Muscle of leg (tissue), 3 donors: ENCODE measurements at regions not wholly inside any gene's neighbourhood (a gene's known extent, or its start where the extent isn't known, plus 50 kb on each side); places are given as distances from the start of the nearest gene placed in this dataset.

ENCODE experiments used
- DNase-seq: peaks from one replicate; pipeline ENCODE4 v3.0.0; 2013
- H3K27ac ChIP-seq: one replicate; pipeline ENCODE4 v1.5.1; 2013; ENCODE audit warnings: mild to moderate bottlenecking, low read length, control low read depth
- H3K27me3 ChIP-seq: one replicate; pipeline ENCODE4 v1.6.1; 2013; ENCODE audit warnings: low read length; ENCODE audit not compliant: control insufficient read depth, insufficient read depth
- H3K36me3 ChIP-seq: one replicate; pipeline ENCODE4 v1.6.1; 2013; ENCODE audit warnings: low read length; ENCODE audit not compliant: control insufficient read depth, insufficient read depth
- H3K4me1 ChIP-seq: one replicate; pipeline ENCODE4 v1.6.1; 2013; ENCODE audit warnings: low read length; ENCODE audit not compliant: control insufficient read depth, insufficient read depth
- H3K4me3 ChIP-seq: one replicate; pipeline ENCODE4 v1.5.1; 2013; ENCODE audit warnings: low read length, control low read depth
- H3K9me3 ChIP-seq: replicated peaks from 2 replicates; pipeline ENCODE4 v1.6.1; 2013; ENCODE audit warnings: low read depth, low read length; ENCODE audit not compliant: control insufficient read depth
- WGBS: methylation state at CpG from one replicate; pipeline ENCODE4 v1.1.5; 2013; ENCODE audit warnings: missing lambda C conversion rate; ENCODE audit not compliant: insufficient coverage; 5-methylcytosine and 5-hydroxymethylcytosine counted together

- no peak overlapping the region for H3K4me3 ChIP-seq
- DNase-seq, result no peak
- H3K4me1 ChIP-seq, result no peaks in the 10 kb centered on the region
- no peaks in the 10 kb centered on the region for H3K27me3 ChIP-seq
- no peak overlapping the region for H3K27ac ChIP-seq
- WGBS, result 88% methylated on average over 2 of the region's 4 CpGs
- H3K9me3 ChIP-seq, result no peaks in the 10 kb centered on the region
- no peaks in the 10 kb centered on the region for H3K36me3 ChIP-seq
These were observed 115.0 kb downstream of the DNAJB9 start for GRCh38 chr7:108684629-108685028.

DNA sequence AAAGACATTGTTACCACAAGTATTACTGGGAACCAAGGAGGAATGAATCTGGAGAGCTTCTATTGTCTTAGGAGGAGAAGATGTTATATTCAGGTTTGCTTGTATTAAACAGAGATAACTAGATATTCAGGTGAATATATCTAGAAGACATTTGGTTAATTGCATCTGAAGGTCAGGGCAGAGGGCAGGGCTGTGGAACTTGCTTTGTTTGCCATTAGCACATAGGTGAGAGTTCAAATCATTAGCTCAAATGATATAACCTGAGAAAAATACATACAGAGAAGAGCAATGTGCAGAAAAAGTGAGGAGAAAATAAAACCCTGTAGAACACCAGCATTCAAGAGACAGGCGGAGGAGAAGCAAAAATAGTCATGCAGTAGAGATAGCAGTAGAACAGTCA lies 116.8 kb downstream of the DNAJB9 start:
- Histone ChIP-seq H3K27ac (no peak overlapping the region), H3K4me1 (no peaks in the 10 kb centered on the region), H3K9me3 (no peaks in the 10 kb centered on the region), H3K36me3 (no peaks in the 10 kb centered on the region), H3K27me3 (no peaks in the 10 kb centered on the region), H3K4me3 (no peak overlapping the region)
- DNase-seq, result no peak
- no CpG with 5 or more reads among the region's 1 CpG for WGBS

- no peak overlapping the region for H3K27ac ChIP-seq
- H3K4me3 ChIP-seq, result no peak overlapping the region
- no peaks in the 10 kb centered on the region for H3K9me3 ChIP-seq
- no CpG with 5 or more reads among the region's 4 CpGs for WGBS
- no peaks in the 10 kb centered on the region for H3K36me3 ChIP-seq
- H3K27me3 ChIP-seq, result no peaks in the 10 kb centered on the region
- peak; percentile 73 for DNase-seq
- no peaks in the 10 kb centered on the region for H3K4me1 ChIP-seq
These were observed 127.6 kb downstream of the DNAJB9 start for GRCh38 chr7:108697254-108697653.

GRCh38 chr7:108711611-108712010 lies 141.9 kb downstream of the DNAJB9 start:
- Histone ChIP-seq H3K4me3 (no peak overlapping the region), H3K27ac (no peak overlapping the region), H3K4me1 (no peaks in the 10 kb centered on the region), H3K27me3 (no peaks in the 10 kb centered on the region), H3K9me3 (no peaks in the 10 kb centered on the region), H3K36me3 (no peaks in the 10 kb centered on the region)
- no peak for DNase-seq

- H3K36me3 ChIP-seq, result no peaks in the 10 kb centered on the region
- no CpG with 5 or more reads among the region's 1 CpG for WGBS
These were observed 147.1 kb downstream of the DNAJB9 start for GRCh38 chr7:108716783-108717182.

GRCh38 chr7:108717781-108718180 lies 148.1 kb downstream of the DNAJB9 start:
- no peak overlapping the region for H3K4me3 ChIP-seq
- no peaks in the 10 kb centered on the region for H3K9me3 ChIP-seq
- peaks cover 3% of the 10 kb centered on the region for H3K4me1 ChIP-seq
- H3K36me3 ChIP-seq, result no peaks in the 10 kb centered on the region
- H3K27ac ChIP-seq, result no peak overlapping the region
- H3K27me3 ChIP-seq, result no peaks in the 10 kb centered on the region
- DNase-seq, result no peak

More at GRCh38 chr7:108716783-108717182, 147.1 kb downstream of the DNAJB9 start:
- Histone ChIP-seq H3K27ac (no peak overlapping the region), H3K27me3 (no peaks in the 10 kb centered on the region), H3K4me1 (peaks cover 3% of the 10 kb centered on the region), H3K4me3 (no peak overlapping the region), H3K9me3 (no peaks in the 10 kb centered on the region)
- no peak for DNase-seq

DNA sequence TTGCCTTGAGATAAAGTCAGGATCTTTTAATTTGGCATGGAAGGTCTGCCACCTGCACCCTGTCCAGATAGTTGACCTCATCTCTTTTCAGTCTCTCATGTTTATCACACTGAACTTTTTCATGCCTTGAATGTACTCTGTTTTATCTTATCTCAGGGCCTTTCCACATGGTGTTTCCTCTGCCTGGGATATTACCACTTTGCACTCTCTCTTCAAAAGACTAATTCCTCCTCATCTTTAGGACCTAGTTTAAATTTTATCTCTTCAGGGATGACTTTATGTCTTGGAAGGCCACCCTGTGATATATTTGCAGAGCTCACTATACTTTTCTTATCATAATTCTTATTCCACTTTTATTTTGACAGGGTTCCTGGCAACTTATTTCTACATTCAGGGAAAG lies 150.0 kb downstream of the DNAJB9 start:
- Histone ChIP-seq H3K4me1 (peaks cover 10% of the 10 kb centered on the region), H3K9me3 (no peaks in the 10 kb centered on the region), H3K36me3 (no peaks in the 10 kb centered on the region), H3K27me3 (no peaks in the 10 kb centered on the region), H3K4me3 (no peak overlapping the region), H3K27ac (no peak overlapping the region)
- DNase-seq, result no peak

DNA sequence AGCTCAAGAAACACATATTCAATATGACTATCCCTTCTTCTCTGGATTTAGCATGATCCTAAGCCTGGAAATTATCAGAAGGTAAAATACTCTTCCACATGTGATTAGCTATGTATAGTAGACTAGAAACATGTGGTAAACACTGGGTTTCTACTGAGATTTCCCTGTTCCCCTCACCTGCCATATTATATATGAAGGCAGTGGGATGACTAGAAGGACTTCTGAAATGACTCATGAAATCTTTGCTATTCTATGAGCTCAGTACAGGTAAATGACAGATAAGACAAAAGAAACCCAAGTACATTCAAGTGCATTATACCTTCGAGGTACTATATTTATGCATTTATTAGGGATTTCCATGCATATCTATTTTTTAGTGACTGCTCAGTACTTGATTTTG lies 152.9 kb downstream of the DNAJB9 start:
- Histone ChIP-seq H3K4me1 (peaks cover 10% of the 10 kb centered on the region), H3K36me3 (no peaks in the 10 kb centered on the region), H3K27me3 (no peaks in the 10 kb centered on the region), H3K27ac (no peak overlapping the region), H3K4me3 (no peak overlapping the region), H3K9me3 (no peaks in the 10 kb centered on the region)
- WGBS, result no CpG with 5 or more reads among the region's 1 CpG
- DNase-seq, result no peak

DNA sequence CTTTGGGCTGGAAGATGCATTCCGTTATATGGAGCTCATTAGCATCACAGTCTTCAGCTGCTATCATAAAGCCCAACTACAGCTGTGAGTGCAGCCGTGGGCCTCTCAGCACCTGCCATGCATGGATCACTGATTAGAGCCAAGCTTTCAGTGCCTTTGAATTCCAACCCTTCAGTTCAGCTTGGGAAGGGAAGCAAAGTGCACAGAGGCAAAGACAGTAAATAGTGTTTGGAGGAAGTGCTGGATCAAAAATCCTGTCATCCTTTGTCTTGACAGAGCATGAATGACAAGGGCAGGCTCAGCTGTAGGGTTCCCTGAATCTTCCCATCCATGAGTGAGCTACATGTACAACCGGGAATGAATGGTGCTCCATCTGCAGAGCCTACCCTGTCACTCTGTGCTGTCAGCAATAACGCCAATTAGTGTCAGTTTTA lies 153.7 kb downstream of the DNAJB9 start:
- DNase-seq, result peak; percentile 86
- no peak overlapping the region for H3K4me3 ChIP-seq
- H3K36me3 ChIP-seq, result no peaks in the 10 kb centered on the region
- no peaks in the 10 kb centered on the region for H3K9me3 ChIP-seq
- peaks cover 10% of the 10 kb centered on the region for H3K4me1 ChIP-seq
- peak overlapping the region; percentile 66 for H3K27ac ChIP-seq
- no peaks in the 10 kb centered on the region for H3K27me3 ChIP-seq
- 59% methylated on average over 3 of the region's 4 CpGs for WGBS

- no CpG with 5 or more reads among the region's 3 CpGs for WGBS
- no peak overlapping the region for H3K4me3 ChIP-seq
- no peaks in the 10 kb centered on the region for H3K36me3 ChIP-seq
- H3K4me1 ChIP-seq, result peaks cover 10% of the 10 kb centered on the region
- H3K27ac ChIP-seq, result peak overlapping the region; percentile 66
- peak; percentile 61 for DNase-seq
- H3K9me3 ChIP-seq, result no peaks in the 10 kb centered on the region
- no peaks in the 10 kb centered on the region for H3K27me3 ChIP-seq
These were observed 154.8 kb downstream of the DNAJB9 start for GRCh38 chr7:108724251-108725100.

DNA sequence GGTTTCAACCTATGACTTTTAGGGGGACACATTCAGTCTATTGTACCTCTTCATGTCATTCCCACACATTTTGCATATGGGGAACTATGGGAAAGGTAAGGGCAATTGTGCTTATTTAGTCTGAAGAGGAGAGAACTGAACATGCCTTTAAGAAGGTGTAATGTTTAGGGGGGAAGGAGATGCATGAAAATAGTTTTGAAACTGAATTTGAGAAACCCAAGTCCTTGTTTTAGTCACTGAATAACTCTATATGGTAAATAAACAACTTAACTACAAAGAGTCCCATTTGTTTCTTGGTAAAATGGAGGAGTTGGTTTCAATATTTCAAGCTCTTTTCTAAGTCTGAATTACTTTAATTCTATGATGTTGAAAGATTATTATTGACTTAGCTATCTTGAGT lies 166.1 kb downstream of the DNAJB9 start:
- H3K27me3 ChIP-seq, result no peaks in the 10 kb centered on the region
- H3K9me3 ChIP-seq, result no peaks in the 10 kb centered on the region
- no peaks in the 10 kb centered on the region for H3K4me1 ChIP-seq
- H3K36me3 ChIP-seq, result no peaks in the 10 kb centered on the region
- no peak overlapping the region for H3K4me3 ChIP-seq
- H3K27ac ChIP-seq, result no peak overlapping the region
- no peak for DNase-seq
